SJCRH30 (cell line): ENCODE measurements at regions not wholly inside any gene's neighbourhood (a gene's known extent, or its start where the extent isn't known, plus 50 kb on each side); places are given as distances from the start of the nearest gene placed in this dataset.

ENCODE experiments used
- DNase-seq, 2 experiments: peaks; one replicate each; pipeline ENCODE4 v3.0.0-alpha.2; 2015 to 2020
- H3K27ac ChIP-seq: fragments of 250-450 bp; sonication (Bioruptor Pico); 2 replicates; pipeline ENCODE4 v1.5.1; 2020; ENCODE audit warnings: mild to moderate bottlenecking, moderate library complexity
- H3K27me3 ChIP-seq: fragments of 250-450 bp; sonication (Bioruptor Pico); 2 replicates; pipeline ENCODE4 v1.5.1; 2020; ENCODE audit warnings: mild to moderate bottlenecking, moderate library complexity
- H3K36me3 ChIP-seq: fragments of 250-450 bp; sonication (Bioruptor Pico); 2 replicates; pipeline ENCODE4 v1.5.1; 2020; ENCODE audit warnings: mild to moderate bottlenecking, moderate library complexity
- H3K4me1 ChIP-seq: fragments of 250-450 bp; sonication (Bioruptor Pico); 2 replicates; pipeline ENCODE4 v1.5.1; 2020; ENCODE audit warnings: mild to moderate bottlenecking, moderate library complexity
- H3K4me3 ChIP-seq: fragments of 250-450 bp; sonication (Bioruptor Pico); 2 replicates; pipeline ENCODE4 v1.5.1; 2020; ENCODE audit warnings: mild to moderate bottlenecking, moderate library complexity
- H3K9me3 ChIP-seq: fragments of 250-450 bp; sonication (Bioruptor Pico); replicated peaks from 2 replicates; pipeline ENCODE4 v1.5.1; 2020; ENCODE audit warnings: mild to moderate bottlenecking, moderate library complexity

DNA sequence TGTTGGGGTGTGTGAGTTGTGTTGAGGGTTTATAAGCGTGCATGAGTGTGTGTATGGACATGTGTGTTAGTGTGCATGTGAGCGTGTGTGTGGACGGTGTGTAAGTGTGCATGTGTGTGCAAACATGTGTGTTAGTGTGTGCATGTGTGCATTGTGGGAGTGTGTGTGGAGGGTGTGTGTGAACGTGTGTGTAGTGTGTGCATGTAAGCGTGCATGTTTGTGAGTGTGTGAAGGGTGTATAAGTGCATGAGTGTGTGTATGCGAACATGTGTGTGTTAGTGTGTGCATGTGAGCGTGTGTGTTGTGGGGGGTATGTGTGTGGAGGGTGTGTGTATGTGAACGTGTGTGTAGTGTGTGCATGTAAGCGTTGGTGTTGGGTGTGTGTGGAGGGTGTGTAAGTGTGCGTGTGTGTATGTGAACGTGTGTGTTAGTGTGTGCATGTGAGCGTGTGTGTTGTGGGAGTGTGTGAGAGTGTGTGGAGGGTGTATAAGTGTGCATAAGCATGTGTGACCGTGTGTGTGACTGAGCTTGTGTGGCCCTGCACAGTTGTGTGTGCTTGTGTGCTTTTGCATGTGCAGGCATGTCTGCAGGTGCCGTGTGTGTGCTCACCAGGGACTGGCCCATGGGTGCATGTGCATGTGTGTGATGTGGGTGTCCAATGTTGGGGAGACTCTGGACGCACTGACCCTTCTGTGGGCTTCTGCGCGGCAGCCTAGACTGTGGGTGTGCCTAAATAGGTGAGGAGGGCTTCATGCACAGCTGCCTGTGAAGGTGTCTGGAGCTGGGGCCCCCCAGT lies 866.2 kb downstream of the TBC1D22A start:
- Histone ChIP-seq H3K27ac (no peak overlapping the region), H3K27me3 (peaks cover 4% of the 10 kb centered on the region; the same call in 1 of the 2 replicates), H3K36me3 (no peaks in the 10 kb centered on the region), H3K4me3 (peak overlapping the region; percentile 35), H3K9me3 (no peaks in the 10 kb centered on the region), H3K4me1 (no peaks in the 10 kb centered on the region; the same call in 1 of the 2 replicates)
- DNase-seq: no peak

DNA sequence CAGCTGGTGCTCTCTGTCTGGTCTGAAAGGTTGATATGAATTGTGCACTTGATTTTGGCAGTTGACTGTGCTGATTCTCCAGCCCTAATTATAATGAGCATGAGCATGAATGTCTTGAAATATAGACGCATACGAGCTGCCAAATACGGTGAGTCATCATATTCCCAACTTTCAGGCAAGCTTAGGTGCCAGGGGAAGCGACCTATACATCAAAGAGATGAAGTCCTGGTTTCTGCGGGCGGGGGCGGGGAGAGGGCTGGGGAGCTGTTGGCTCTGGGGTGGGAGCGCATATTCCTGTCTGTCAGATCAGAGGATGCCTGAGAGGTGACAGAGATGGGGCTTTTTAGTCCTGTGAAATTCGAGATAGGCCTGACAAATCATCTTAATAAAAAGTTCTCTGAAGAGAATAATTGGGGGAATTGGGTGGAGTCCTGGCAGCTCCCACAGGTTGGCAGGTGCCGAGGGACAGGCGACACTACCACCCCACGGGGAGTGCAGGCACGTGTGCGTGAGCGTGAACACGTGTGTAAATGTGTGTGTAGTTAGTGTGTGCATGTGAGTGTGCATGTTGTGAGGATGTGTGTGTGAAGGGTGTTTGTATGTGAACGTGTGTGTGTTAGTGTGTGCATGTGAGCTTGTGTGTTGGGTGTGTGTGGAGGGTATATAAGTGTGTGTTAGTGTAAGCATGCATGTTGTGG lies 865.3 kb downstream of the TBC1D22A start:
- Histone ChIP-seq H3K4me1 (no peaks in the 10 kb centered on the region; the same call in 1 of the 2 replicates), H3K27ac (no peak overlapping the region), H3K27me3 (peaks cover 4% of the 10 kb centered on the region; the same call in 1 of the 2 replicates), H3K4me3 (no peak overlapping the region), H3K36me3 (no peaks in the 10 kb centered on the region), H3K9me3 (no peaks in the 10 kb centered on the region)
- no peak for DNase-seq

DNA sequence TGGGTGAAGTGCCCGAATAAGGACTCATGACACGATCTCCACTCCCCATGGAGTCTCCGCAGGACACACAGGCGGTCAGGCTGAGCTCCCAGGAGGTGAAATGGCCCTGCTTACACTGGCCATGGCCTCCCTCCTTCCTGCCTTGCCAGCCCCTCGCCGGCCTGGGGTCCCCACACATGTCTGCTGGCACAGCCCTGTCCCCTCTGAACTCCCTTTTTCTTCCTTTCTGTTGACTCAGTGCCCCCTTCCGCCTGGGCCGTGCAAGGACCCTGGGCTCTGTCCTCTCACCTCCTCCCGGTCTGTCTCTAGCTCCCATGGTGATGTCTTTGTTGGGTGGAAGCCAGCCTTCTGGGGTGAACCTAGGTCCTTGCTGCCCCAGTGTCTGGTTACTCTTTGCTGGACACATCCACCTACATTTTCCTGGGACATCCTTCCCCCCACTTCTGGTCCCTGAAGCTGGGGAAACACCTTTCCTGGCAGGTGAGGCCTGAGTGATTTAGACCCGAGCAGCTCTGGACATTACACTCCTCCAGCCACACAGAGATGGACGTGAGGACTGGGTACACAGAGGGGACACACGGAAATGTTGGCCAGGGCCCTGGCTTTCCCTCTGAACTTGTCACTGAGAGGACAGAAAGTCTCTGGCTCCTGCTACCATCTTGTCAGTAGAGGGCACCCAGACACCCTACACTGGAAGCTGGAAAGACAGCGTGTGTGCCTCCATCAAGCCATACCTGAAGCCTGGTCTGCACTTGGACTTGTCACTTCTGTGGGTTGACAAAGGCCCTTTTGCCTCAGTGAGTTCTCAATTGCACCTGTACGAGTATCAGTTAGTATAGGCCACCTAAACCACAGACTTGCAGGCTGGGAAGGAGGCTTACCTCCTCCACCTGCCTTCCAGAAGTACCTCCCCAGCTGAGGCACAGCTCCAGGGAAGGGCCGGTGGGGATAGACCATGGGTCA lies 864.3 kb downstream of the TBC1D22A start:
- no peaks in the 10 kb centered on the region for H3K9me3 ChIP-seq
- DNase-seq: peak in 1 of 2 experiments; percentile 22

DNA sequence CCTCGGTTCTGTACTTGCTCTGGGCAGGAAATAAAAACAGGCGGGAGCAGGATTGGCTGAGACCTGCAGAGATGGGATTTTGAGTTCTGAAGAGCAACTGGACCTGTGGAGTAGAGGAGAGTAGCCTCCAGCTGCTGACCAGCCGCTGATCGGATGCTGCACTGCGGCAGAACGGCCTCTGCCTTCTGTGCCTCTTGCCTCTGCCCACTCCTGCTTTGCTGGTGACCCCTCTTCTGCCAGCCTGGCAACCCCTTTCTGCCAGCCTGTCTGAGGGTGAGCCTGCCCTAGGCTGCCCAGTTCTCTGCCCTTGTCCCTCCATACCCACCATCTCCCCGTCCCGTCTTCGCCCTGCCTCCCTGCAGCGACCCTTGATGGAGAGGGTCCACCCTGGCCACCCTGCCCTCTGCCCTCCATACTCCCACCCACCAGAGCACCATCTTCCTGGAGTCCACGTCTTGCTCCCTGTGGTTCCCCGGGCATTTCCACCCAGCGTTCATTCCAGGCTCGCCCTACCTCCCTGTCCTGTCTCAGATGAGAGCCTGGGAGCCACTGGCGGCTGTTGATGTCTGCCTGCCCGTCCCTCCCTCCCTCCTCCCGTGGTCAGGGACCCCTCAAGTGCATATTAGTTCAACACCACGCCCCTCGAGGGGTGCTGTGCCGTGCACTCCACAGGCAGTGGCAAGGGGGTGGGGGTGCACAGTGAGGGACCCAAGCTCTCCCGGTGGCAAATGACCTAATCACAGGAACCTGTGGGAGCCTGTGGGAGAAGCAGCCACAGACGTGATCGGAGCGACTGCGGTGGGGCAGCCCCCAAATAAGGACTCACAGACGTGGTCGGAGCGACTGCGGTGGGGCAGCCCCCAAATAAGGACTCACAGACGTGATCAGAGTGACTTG lies 863.3 kb downstream of the TBC1D22A start:
- H3K4me1 ChIP-seq: no peaks in the 10 kb centered on the region
- H3K27me3 ChIP-seq: peaks cover 10% of the 10 kb centered on the region; the same call in 1 of the 2 replicates
- H3K9me3 ChIP-seq: no peaks in the 10 kb centered on the region
- H3K27ac ChIP-seq: no peak overlapping the region
- no peak for DNase-seq
- no peaks in the 10 kb centered on the region for H3K36me3 ChIP-seq
- no peak overlapping the region for H3K4me3 ChIP-seq

More for the DNA sequence above, 864.3 kb downstream of the TBC1D22A start:
- Histone ChIP-seq H3K4me3 (no peak overlapping the region), H3K27ac (no peak overlapping the region), H3K27me3 (peaks cover 4% of the 10 kb centered on the region; the same call in 1 of the 2 replicates), H3K4me1 (no peaks in the 10 kb centered on the region), H3K36me3 (no peaks in the 10 kb centered on the region)

DNA sequence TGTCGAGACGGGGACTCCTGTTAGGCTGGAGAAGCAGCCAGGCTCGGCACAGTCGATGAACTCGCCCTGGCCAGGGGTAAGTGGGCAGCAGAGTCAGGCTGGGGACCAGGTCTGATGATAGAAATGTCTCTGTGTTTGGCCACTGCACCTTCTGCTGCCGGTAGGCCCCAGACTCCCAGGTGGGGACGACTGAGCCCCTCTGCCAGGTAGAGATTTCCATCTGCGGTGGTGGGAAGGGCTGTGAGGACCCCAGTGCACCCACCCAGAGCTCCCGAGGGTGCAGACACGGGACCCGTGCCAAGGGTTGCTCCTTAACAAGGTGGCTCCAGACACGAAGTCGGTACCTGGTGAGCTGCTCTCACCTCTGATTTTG lies 862.5 kb downstream of the TBC1D22A start:
- Histone ChIP-seq H3K36me3 (no peaks in the 10 kb centered on the region), H3K27me3 (peaks cover 16% of the 10 kb centered on the region; the same call in 1 of the 2 replicates), H3K4me3 (no peak overlapping the region), H3K4me1 (no peaks in the 10 kb centered on the region), H3K27ac (no peak overlapping the region), H3K9me3 (no peaks in the 10 kb centered on the region)
- no peak for DNase-seq

DNA sequence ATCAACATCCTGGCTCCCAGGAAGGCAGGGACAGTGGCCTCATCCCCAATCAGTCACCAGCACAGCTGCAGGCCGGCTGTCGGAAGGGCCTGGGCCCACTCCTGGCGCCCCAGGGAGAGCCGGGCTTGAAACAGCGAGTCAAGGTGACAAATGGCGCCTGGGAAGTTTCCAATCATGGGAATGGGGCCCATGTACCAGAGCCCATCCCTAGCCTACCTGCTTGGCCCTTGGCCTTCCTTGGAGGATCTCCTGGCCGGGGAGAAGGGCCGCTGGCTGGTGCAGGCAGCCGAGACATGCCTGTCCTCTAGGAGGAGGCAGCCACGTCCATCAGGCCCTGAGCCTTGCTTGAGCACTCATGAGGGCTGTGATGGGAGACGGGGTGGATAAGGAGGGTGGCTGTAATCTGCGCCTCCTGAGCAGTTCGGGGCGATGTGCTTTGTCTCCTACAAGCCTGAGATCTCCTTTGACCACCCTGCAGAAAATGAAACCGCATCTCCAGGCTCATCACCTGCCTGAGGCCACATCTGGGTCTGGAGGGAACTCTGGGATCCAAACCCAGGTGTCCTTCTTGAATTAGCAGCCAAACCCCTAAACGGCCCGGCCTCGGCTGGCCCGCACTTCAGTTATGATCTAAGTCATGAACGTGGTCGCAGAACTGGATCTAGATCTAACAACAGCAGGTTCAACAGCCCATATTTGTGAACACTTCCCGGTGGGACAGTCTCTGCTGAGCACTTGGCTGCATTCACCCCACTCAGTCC lies 862.0 kb downstream of the TBC1D22A start:
- Histone ChIP-seq H3K4me1 (no peaks in the 10 kb centered on the region), H3K27me3 (peaks cover 16% of the 10 kb centered on the region; the same call in 1 of the 2 replicates), H3K36me3 (no peaks in the 10 kb centered on the region), H3K27ac (no peak overlapping the region), H3K9me3 (no peaks in the 10 kb centered on the region), H3K4me3 (no peak overlapping the region)
- DNase-seq: no peak

DNA sequence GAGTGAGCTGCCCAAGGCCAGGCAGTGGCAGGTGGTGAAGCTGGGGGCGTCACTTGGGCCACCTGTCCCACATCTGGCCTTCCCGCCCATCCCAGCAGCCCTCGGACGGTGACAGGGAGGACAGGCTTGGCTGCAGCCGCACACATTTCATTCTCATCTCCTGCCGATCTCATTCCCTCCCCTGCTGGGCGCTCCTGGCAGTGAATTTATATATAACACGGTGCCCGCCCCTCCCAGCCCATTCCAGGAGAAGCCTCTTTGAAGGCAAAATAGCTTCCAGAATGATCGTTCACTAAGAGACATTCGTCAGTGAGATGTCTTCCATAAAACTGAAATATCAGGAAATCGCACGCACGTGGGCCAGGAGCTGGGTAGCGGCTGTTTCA lies 861.3 kb downstream of the TBC1D22A start:
- no peaks in the 10 kb centered on the region for H3K9me3 ChIP-seq
- peaks cover 16% of the 10 kb centered on the region; the same call in 1 of the 2 replicates for H3K27me3 ChIP-seq
- H3K4me3 ChIP-seq: no peak overlapping the region
- no peaks in the 10 kb centered on the region for H3K36me3 ChIP-seq
- no peaks in the 10 kb centered on the region for H3K4me1 ChIP-seq
- H3K27ac ChIP-seq: no peak overlapping the region
- no peak for DNase-seq

DNA sequence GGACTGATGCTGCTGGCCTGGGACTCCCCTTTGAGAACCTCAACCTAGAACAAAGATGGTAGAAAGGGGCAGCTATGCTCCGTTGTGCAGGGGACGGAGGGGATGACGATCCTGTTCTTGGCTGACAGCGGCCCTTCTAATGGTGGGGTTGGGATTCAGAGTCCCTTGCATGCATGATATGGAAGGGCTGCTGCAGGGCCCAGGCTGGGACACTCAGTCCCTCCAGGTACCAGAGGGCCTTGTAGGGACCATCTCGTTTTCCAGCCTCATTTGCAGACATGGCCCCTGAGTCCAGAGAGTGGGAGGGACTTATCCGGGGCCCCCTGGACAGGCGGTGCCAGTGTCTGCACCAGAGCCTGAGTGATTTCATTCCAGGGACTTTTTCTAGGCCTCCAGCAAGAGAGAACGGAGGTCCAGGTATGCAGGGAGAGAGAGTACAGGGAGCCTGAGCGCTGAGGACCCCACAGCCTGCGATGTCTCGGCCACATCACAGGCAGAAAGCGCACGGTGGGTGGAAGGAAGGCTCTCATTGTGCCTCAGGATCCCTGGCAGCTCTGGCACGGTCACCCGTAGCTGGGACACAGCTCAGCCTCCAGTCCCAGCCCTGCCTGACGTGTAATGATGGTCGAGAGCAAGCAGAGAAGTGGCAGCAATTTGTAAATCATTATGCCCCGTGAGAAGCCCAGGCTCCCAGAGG lies 860.8 kb downstream of the TBC1D22A start:
- Histone ChIP-seq H3K4me1 (no peaks in the 10 kb centered on the region), H3K4me3 (no peak overlapping the region), H3K9me3 (no peaks in the 10 kb centered on the region), H3K27me3 (peaks cover 16% of the 10 kb centered on the region; the same call in 1 of the 2 replicates), H3K27ac (no peak overlapping the region), H3K36me3 (no peaks in the 10 kb centered on the region)
- no peak for DNase-seq

DNA sequence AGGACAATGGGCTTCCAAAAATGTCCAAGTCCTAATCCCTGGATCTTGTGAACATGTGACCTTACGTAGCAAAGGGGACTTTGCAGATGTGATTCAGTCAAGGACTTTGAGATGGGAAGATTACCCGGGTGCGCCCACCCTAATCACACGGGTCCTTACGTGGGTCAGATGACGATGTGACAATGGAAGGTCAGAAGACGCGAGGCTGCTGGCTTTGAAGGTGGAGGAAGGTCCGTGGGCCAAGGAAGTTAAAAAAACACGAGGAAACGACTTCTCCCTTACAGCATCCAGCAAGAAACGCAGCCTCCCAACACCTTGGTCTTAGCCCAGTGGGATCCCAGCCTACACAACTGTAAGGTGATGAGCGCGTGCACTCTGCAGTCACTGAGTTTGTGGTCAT lies 860.1 kb downstream of the TBC1D22A start:
- Histone ChIP-seq H3K9me3 (no peaks in the 10 kb centered on the region), H3K4me1 (no peaks in the 10 kb centered on the region), H3K4me3 (no peak overlapping the region), H3K36me3 (no peaks in the 10 kb centered on the region), H3K27me3 (peaks cover 16% of the 10 kb centered on the region; the same call in 1 of the 2 replicates), H3K27ac (no peak overlapping the region)
- no peak for DNase-seq

DNA sequence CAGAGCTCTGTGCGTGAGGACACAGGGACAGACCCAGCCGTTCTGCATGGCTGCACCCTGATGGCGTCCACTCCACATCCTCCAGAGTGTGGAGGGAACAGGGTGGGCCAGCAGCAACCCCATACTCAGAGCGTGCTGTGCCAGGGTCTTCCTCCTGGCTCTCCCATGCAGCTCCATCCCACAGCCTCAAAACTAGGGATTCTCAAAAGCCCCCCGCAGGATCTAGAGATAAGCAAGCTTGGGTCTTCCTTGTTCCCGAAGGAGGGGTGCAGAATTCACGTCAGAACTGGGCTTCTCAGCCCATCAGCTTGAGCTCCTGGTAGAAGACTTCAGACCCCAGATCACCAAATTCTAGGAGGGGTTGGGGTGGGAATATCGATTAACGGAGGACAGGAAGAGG lies 858.8 kb downstream of the TBC1D22A start:
- Histone ChIP-seq H3K27me3 (peaks cover 16% of the 10 kb centered on the region; the same call in 1 of the 2 replicates), H3K27ac (no peak overlapping the region), H3K4me1 (no peaks in the 10 kb centered on the region), H3K36me3 (no peaks in the 10 kb centered on the region), H3K4me3 (no peak overlapping the region), H3K9me3 (no peaks in the 10 kb centered on the region)
- no peak for DNase-seq

DNA sequence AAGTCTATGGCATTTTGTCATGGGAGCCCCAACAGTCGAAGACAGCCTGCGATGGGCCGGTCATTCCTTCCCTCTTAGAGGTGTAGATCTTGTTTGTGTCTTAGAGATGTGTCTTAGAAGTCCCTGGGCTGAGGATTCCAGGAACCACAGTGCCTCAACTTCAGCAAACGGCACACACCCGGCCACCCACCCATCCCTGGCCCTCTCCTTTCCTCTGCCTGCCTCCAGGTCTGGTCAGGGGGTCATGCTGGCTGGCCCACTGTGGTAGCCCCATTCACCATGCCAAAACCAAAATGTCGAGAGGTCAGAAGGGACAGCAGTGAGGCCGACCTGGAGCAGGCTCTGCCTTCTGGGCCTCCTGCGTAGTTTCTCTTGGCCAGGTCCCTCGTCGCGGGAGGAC lies 857.9 kb downstream of the TBC1D22A start:
- no peak overlapping the region for H3K4me3 ChIP-seq
- no peak for DNase-seq
- no peak overlapping the region for H3K27ac ChIP-seq
- H3K36me3 ChIP-seq: no peaks in the 10 kb centered on the region
- peaks cover 16% of the 10 kb centered on the region; the same call in 1 of the 2 replicates for H3K27me3 ChIP-seq
- no peaks in the 10 kb centered on the region for H3K4me1 ChIP-seq
- H3K9me3 ChIP-seq: no peaks in the 10 kb centered on the region

DNA sequence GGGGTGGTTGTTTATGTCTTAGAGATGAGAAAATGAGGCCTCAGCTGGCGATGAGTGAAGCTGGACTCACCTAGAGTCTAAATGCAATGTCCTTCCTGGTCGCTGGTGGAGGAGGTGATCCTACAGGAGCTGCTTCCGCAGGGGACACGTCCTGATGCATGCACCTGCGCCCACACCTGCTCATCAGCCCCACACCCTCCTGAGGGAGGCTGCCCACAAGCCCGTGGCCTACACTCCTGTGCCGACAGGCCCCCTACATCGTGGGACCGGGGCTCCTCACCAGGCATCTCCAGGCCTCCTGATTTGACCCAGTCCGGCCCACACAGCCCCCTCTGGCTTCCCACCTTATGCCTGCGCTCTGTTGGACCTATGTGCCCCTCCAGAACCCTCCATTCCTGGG lies 857.2 kb downstream of the TBC1D22A start:
- H3K36me3 ChIP-seq: no peaks in the 10 kb centered on the region
- H3K9me3 ChIP-seq: no peaks in the 10 kb centered on the region
- no peak for DNase-seq
- no peak overlapping the region for H3K4me3 ChIP-seq
- H3K27ac ChIP-seq: no peak overlapping the region
- H3K27me3 ChIP-seq: peaks cover 13% of the 10 kb centered on the region; the same call in 1 of the 2 replicates
- H3K4me1 ChIP-seq: no peaks in the 10 kb centered on the region
